ENCODE measurements at regions not wholly inside any gene's neighbourhood (a gene's known extent, or its start where the extent isn't known, plus 50 kb on each side); places are given as distances from the start of the nearest gene placed in this dataset.

GRCh38 chr4:147117431-147117830, 171.8 kb upstream of the TTC29 start:
- TF ChIP-seq REST (tag by site-specific recombination; IDR thresholded peaks at IDR 0.05) = no peak
- no peak for TF ChIP-seq SCRT1 (tag by site-specific recombination; IDR thresholded peaks at IDR 0.05; ENCODE audit: borderline replicate concordance)
- peak; percentile 63 for TF ChIP-seq FEZF1 (tag by site-specific recombination; IDR thresholded peaks at IDR 0.05)
- TF ChIP-seq ZNF214 (tag by site-specific recombination; IDR thresholded peaks at IDR 0.05; ENCODE audit: borderline replicate concordance) = no peak
- no peak for TF ChIP-seq ZSCAN16 (tag by site-specific recombination; IDR thresholded peaks at IDR 0.05)
- peak; percentile 17; the same call in 1 of the 2 replicates for TF ChIP-seq TRIM28 (IDR thresholded peaks at IDR 0.05; ENCODE audit: borderline replicate concordance, low read length)
- TF ChIP-seq WT1 (tag by site-specific recombination; IDR thresholded peaks at IDR 0.05) = peak; percentile 33; the same call in 1 of the 2 replicates
- TF ChIP-seq ZBTB49 (tag by site-specific recombination; IDR thresholded peaks at IDR 0.05; ENCODE audit: low read depth) = no peak
- TF ChIP-seq ZNF580 (tag by site-specific recombination; IDR thresholded peaks at IDR 0.05) = peak; percentile 40; the same call in 1 of the 2 replicates
- TF ChIP-seq ZNF354C (tag by site-specific recombination; IDR thresholded peaks at IDR 0.05; ENCODE audit: borderline replicate concordance, low read depth) = no peak
- no peak for TF ChIP-seq ZNF280D (tag by site-specific recombination; IDR thresholded peaks at IDR 0.05)
- TF ChIP-seq ZNF146 (tag by site-specific recombination; IDR thresholded peaks at IDR 0.05) = no peak
- TF ChIP-seq ZNF398 (tag by site-specific recombination; IDR thresholded peaks at IDR 0.05) = no peak
- no peak for TF ChIP-seq SP2 (tag by site-specific recombination; IDR thresholded peaks at IDR 0.05)
- TF ChIP-seq ZNF26 (tag by site-specific recombination; IDR thresholded peaks at IDR 0.05) = no peak
- no peak for TF ChIP-seq SP7 (tag by site-specific recombination; IDR thresholded peaks at IDR 0.05)
- no peak for TF ChIP-seq ZNF654 (tag by site-specific recombination; IDR thresholded peaks at IDR 0.05; ENCODE audit: low read depth)
- TF ChIP-seq ZBTB11 (tag by site-specific recombination; conservative IDR thresholded peaks at IDR 0.05; ENCODE audit: low read depth) = no peak
- peak; percentile 47; the same call in 1 of the 2 replicates for TF ChIP-seq ZXDB (tag by site-specific recombination; IDR thresholded peaks at IDR 0.05)
- Histone ChIP-seq H3K9me3 (ENCODE audit: control insufficient read depth, insufficient read depth, low read depth, low read length) (no peaks in the 10 kb centered on the region), H3K4me3 (ENCODE audit: low read depth, low read length) (no peak overlapping the region), H3K4me1 (ENCODE audit: control insufficient read depth, insufficient read depth, low read length) (0 out of 2 replicates have a peak, but pooled peaks cover 3% of the 10 kb centered on the region), H3K36me3 (ENCODE audit: control insufficient read depth in 2 of 2, insufficient read depth in 1 of 2, low read length in 2 of 2) (no peaks in the 10 kb centered on the region), H3K27ac (ENCODE audit: extremely low read depth, low read depth, low read length) (no peak overlapping the region)
- ChIA-PET CTCF (no interaction called here), POLR2A (no interaction called here)

All from HEK293 (cell line).